ENCODE measurements at regions not wholly inside any gene's neighbourhood (a gene's known extent, or its start where the extent isn't known, plus 50 kb on each side); places are given as distances from the start of the nearest gene placed in this dataset.

- no peak overlapping the region for H3K4me3 ChIP-seq
- no peak for DNase-seq (ENCODE audit: low read depth in 1 of 2, low spot score in 1 of 2)
- H3K9me3 ChIP-seq (ENCODE audit: low read depth), result no peaks in the 10 kb centered on the region
- H3K27ac ChIP-seq, result no peak overlapping the region
- H3K27me3 ChIP-seq, result no peaks in the 10 kb centered on the region
- H3K36me3 ChIP-seq, result no peaks in the 10 kb centered on the region
- peaks cover 4% of the 10 kb centered on the region for H3K4me1 ChIP-seq (ENCODE audit: low read depth)
- TF ChIP-seq CTCF (IDR thresholded peaks at IDR 0.05; ENCODE audit: low read depth, low read length), result no peak
Observed at GRCh38 chr5:56349461-56349860, 116.3 kb upstream of the ANKRD55 start.

- H3K4me1 ChIP-seq (ENCODE audit: low read depth), result no peaks in the 10 kb centered on the region
- H3K36me3 ChIP-seq, result no peaks in the 10 kb centered on the region
- no peak overlapping the region for H3K4me3 ChIP-seq
- no peaks in the 10 kb centered on the region for H3K27me3 ChIP-seq
- no peak for TF ChIP-seq CTCF (IDR thresholded peaks at IDR 0.05; ENCODE audit: low read depth, low read length)
- H3K27ac ChIP-seq, result no peak overlapping the region
- DNase-seq (ENCODE audit: low read depth in 1 of 2, low spot score in 1 of 2), result peak in 1 of 2 donors; percentile 97
- no peaks in the 10 kb centered on the region for H3K9me3 ChIP-seq (ENCODE audit: low read depth)
Observed at GRCh38 chr5:56346741-56347535, 113.8 kb upstream of the ANKRD55 start.

- Histone ChIP-seq H3K27me3 (no peaks in the 10 kb centered on the region), H3K36me3 (no peaks in the 10 kb centered on the region), H3K27ac (no peak overlapping the region), H3K4me3 (no peak overlapping the region), H3K9me3 (ENCODE audit: low read depth) (no peaks in the 10 kb centered on the region), H3K4me1 (ENCODE audit: low read depth) (no peaks in the 10 kb centered on the region)
- no peak for TF ChIP-seq CTCF (IDR thresholded peaks at IDR 0.05; ENCODE audit: low read depth, low read length)
- no peak for DNase-seq (ENCODE audit: low read depth in 1 of 2, low spot score in 1 of 2)
Observed at GRCh38 chr5:56346044-56346710, 113.0 kb upstream of the ANKRD55 start.

GRCh38 chr5:56345352-56345751, 112.2 kb upstream of the ANKRD55 start:
- H3K27ac ChIP-seq, result no peak overlapping the region
- H3K9me3 ChIP-seq (ENCODE audit: low read depth), result no peaks in the 10 kb centered on the region
- H3K4me1 ChIP-seq (ENCODE audit: low read depth), result no peaks in the 10 kb centered on the region
- H3K36me3 ChIP-seq, result no peaks in the 10 kb centered on the region
- no peak overlapping the region for H3K4me3 ChIP-seq
- H3K27me3 ChIP-seq, result no peaks in the 10 kb centered on the region
- no peak for TF ChIP-seq CTCF (IDR thresholded peaks at IDR 0.05; ENCODE audit: low read depth, low read length)
- no peak for DNase-seq (ENCODE audit: low read depth in 1 of 2, low spot score in 1 of 2)

GRCh38 chr5:56344594-56344993, 111.5 kb upstream of the ANKRD55 start:
- Histone ChIP-seq H3K4me1 (ENCODE audit: low read depth) (no peaks in the 10 kb centered on the region), H3K9me3 (ENCODE audit: low read depth) (no peaks in the 10 kb centered on the region), H3K27me3 (no peaks in the 10 kb centered on the region), H3K27ac (no peak overlapping the region), H3K4me3 (no peak overlapping the region), H3K36me3 (no peaks in the 10 kb centered on the region)
- no peak for TF ChIP-seq CTCF (IDR thresholded peaks at IDR 0.05; ENCODE audit: low read depth, low read length)
- DNase-seq (ENCODE audit: low read depth in 1 of 2, low spot score in 1 of 2), result no peak
